ENCODE measurements at regions not wholly inside any gene's neighbourhood (a gene's known extent, or its start where the extent isn't known, plus 50 kb on each side); places are given as distances from the start of the nearest gene placed in this dataset.

- no peak for ATAC-seq (ENCODE audit: insufficient number of reproducible peaks, low FRiP score, low read depth)
- no peaks in the 10 kb centered on the region for H3K27me3 ChIP-seq (replicated peaks; ENCODE audit: insufficient read depth)
- H3K4me1 ChIP-seq (ENCODE audit: control insufficient read depth in 1 of 2, low read depth in 2 of 2): peaks cover 0 to 3% of the 10 kb centered on the region in 2 donors
- no peak overlapping the region for H3K27ac ChIP-seq
- TF ChIP-seq CTCF (IDR thresholded peaks at IDR 0.05): no peak
- H3K4me3 ChIP-seq: no peak overlapping the region
- H3K36me3 ChIP-seq: no peaks in the 10 kb centered on the region
- no peak for DNase-seq (ENCODE audit: low spot score)
- H3K9me3 ChIP-seq: no peaks in the 10 kb centered on the region
These were observed 58.0 kb upstream of the PTPN13 start for GRCh38 chr4:86536151-86536550.

DNA sequence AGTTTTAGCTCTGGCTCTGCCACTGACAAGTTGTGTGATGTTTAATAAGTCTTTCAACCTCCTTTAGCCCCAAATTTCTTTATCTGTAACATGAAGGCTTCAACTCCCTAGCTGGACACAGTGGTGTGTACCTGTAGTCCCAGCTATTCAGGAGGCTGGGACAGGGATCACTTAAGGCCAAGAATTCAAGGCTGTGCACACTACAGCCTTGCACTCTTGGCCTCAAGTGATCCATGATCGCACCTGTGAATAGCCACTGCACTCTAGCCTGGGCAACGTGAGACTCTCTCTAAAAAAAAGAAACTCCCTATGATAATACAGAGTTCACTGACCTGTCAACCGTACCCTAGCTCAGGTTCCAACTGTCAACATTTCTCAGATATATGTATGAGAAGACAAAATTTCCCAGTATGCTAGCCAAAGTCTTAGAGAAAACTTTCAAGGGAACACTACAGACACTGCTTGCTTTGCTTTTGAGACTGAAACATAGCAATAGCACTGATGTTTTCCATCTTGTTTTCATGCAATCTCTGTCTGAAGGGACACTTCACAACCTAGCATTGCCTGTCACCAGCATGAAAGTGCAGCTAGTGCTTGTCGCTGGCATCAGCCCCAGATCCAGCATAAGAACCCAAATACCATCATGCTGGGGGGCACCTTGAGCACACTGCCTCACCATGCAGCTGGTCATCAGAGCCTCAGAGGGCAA, 51.6 kb upstream of the PTPN13 start:
- DNase-seq (ENCODE audit: low spot score): no peak
- TF ChIP-seq CTCF (IDR thresholded peaks at IDR 0.05): no peak
- no peak for ATAC-seq (ENCODE audit: insufficient number of reproducible peaks, low FRiP score, low read depth)
- Histone ChIP-seq H3K36me3 (no peaks in the 10 kb centered on the region), H3K4me1 (ENCODE audit: control insufficient read depth in 1 of 2, low read depth in 2 of 2) (peaks cover 0 to 8% of the 10 kb centered on the region in 2 donors), H3K4me3 (no peak overlapping the region), H3K27ac (no peak overlapping the region), H3K9me3 (no peaks in the 10 kb centered on the region), H3K27me3 (replicated peaks; ENCODE audit: insufficient read depth) (no peaks in the 10 kb centered on the region)

DNA sequence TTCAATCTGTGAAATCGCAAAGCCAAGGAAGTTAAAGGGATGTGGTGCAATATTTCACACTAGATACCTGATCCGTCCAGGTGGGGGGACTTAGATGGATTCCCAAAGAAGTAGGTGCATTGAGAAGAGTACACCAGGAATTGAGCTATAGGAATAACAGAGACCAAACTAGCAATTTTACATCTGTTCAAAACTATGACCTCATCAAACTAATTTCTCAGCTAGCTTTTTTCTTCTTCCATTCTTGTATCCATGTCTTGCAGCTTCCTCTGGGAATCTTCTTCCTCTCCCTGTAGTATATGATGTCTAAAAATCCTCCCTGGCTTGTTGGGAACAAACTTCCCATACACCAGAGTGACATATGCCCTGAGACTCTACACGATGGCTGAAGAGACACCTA, 51.0 kb upstream of the PTPN13 start:
- ATAC-seq (ENCODE audit: insufficient number of reproducible peaks, low FRiP score, low read depth) (no peak), DNase-seq (ENCODE audit: low spot score) (no peak)
- Histone ChIP-seq H3K4me3 (no peak overlapping the region), H3K4me1 (ENCODE audit: control insufficient read depth in 1 of 2, low read depth in 2 of 2) (peaks cover 0 to 8% of the 10 kb centered on the region in 2 donors), H3K9me3 (no peaks in the 10 kb centered on the region), H3K27me3 (replicated peaks; ENCODE audit: insufficient read depth) (no peaks in the 10 kb centered on the region), H3K27ac (no peak overlapping the region), H3K36me3 (no peaks in the 10 kb centered on the region)
- TF ChIP-seq CTCF (IDR thresholded peaks at IDR 0.05): no peak

DNA sequence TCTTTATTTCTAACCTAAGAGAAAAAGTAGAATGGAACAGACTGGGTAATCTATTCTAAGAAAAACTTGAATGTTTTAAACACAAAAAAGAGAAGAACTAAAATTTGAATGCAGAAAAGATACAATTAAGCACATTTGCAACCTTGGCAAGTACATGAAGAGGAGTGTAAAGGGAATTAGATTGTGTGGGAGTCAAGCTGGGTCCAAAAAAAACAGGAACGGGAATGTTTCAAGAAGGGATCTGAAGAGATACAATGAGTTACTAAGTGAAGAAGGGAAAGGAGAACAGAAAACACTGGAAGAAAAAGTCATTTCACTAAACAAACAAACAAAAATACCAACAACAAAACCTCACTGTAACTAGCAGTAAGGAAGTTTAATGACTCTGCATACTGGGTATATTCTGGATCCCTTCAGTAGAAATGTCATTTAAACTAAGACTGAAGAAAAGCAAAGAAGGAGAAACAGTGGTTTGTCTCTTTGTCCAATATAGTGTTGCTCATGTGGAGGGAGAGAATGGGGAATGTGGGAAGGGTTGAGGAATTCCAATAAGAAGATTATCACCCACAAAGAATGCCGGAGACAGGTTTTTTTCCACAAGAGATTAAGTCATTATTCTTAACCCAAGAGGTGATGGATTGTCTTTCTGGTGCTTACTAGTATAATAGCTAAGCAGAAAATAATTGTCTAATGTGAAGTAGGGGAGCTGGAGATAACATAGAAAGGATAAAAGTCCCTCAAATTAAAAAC, 50.4 kb upstream of the PTPN13 start:
- no peaks in the 10 kb centered on the region for H3K36me3 ChIP-seq
- H3K9me3 ChIP-seq: no peaks in the 10 kb centered on the region
- no peak for TF ChIP-seq CTCF (IDR thresholded peaks at IDR 0.05)
- ATAC-seq (ENCODE audit: insufficient number of reproducible peaks, low FRiP score, low read depth) (no peak), DNase-seq (ENCODE audit: low spot score) (no peak)
- peaks cover 0 to 8% of the 10 kb centered on the region in 2 donors for H3K4me1 ChIP-seq (ENCODE audit: control insufficient read depth in 1 of 2, low read depth in 2 of 2)
- H3K27me3 ChIP-seq (replicated peaks; ENCODE audit: insufficient read depth): no peaks in the 10 kb centered on the region
- no peak overlapping the region for H3K4me3 ChIP-seq
- H3K27ac ChIP-seq: no peak overlapping the region

- ATAC-seq (ENCODE audit: insufficient number of reproducible peaks, low FRiP score, low read depth) (no peak), DNase-seq (ENCODE audit: low spot score) (no peak)
- no peak overlapping the region for H3K27ac ChIP-seq
- H3K9me3 ChIP-seq: no peaks in the 10 kb centered on the region
- no peak for TF ChIP-seq CTCF (IDR thresholded peaks at IDR 0.05)
- no peaks in the 10 kb centered on the region for H3K27me3 ChIP-seq (replicated peaks; ENCODE audit: insufficient read depth)
- no peaks in the 10 kb centered on the region for H3K36me3 ChIP-seq
- H3K4me3 ChIP-seq: no peak overlapping the region
- H3K4me1 ChIP-seq (ENCODE audit: control insufficient read depth in 1 of 2, low read depth in 2 of 2): peaks cover 0 to 8% of the 10 kb centered on the region in 2 donors
These were observed 49.7 kb upstream of the PTPN13 start for GRCh38 chr4:86544310-86544966.
